ENCODE measurements at regions not wholly inside any gene's neighbourhood (a gene's known extent, or its start where the extent isn't known, plus 50 kb on each side); places are given as distances from the start of the nearest gene placed in this dataset.

- no peak for DNase-seq
These were observed 134.9 kb downstream of the JCAD start for GRCh38 chr10:29924436-29924835.

DNA sequence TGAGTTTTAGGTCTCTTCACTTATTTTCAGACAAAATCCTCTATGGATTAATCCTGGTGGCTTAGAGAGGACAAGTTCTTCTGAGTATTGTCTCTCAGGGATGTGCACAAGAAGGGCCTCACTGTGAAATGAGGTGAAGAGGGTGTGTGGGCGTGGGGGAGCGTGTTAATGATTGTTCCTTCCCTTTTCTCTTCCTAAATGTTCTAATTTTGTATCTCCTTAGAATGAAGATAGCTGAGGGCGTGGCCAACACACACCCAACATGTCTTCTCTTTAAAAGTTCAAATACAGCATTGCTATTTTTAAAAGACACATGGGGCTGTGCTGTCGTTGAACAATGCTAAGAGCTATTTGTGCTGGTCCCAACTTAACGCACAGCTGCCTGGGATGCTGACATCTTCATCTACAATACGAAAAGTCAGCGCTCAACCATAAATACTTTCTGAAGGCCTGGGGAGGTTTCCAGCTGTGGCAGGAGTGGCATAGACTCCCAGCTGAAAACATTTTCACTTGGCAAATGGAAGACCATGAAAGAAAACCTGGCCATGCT, 135.9 kb downstream of the JCAD start:
- no peak for DNase-seq

DNA sequence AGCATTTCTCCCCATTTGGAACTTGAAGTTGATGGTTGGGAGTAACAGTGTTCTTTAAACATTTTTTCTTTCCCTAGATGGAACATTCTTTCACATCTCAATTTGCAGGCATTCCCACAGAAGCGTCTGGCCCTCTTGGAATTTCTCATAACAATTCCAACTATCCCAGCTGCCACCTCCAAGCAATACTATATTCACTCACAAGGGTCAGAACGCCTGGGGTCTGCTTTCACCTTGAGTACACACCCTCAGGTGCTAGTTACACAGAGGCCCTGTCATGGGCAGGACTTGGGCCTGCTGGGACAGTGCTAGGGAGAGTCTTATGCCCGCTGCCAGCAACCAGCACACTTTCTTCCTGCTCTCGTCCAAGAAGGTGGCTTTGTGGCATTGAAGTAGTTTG, 136.5 kb downstream of the JCAD start:
- DNase-seq = no peak

DNA sequence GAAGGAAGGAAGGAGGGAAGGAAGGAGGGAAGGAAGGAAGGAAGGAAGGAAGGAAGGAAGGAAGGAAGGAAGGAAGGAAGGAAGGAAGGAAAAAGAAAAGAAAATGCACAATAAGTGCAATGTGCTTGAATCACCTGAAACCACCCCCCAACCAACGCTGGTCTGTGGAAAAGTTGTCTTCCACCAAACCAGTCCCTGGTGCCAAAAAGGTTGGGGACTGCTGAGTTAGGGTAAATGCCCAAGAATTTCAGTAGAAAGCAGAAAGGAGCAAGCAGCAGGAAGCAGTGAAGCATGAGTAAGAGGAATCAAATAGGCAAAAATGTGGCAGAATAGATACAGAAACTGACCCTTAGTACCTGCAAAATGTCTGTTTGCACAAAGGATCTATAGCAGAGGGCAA, 137.2 kb downstream of the JCAD start:
- no peak for DNase-seq

- no peak for DNase-seq
These were observed 138.3 kb downstream of the JCAD start for GRCh38 chr10:29921071-29921446.

GRCh38 chr10:29920408-29921070, 138.8 kb downstream of the JCAD start:
- DNase-seq = no peak

GRCh38 chr10:29918623-29919400, 140.6 kb downstream of the JCAD start:
- no peak for DNase-seq

DNA sequence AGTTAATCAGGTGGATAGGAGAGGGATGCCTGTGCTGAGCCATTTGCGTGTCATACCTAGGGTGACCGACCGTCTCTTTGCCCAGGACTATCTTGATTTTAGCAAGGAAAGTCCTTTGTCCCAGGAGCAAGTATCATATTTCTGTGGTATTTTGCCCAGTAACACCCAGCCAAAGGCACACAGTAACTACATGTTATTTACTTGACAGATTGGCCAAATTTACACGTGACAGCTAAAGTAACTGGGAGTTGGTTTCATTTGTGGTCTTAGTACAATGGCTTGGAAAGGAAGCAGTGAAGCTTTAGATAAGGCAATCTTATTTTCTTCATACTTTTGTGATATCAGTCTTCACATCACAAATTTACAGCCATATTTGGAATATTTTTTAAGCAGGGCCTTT, 142.1 kb downstream of the JCAD start:
- DNase-seq = no peak

DNA sequence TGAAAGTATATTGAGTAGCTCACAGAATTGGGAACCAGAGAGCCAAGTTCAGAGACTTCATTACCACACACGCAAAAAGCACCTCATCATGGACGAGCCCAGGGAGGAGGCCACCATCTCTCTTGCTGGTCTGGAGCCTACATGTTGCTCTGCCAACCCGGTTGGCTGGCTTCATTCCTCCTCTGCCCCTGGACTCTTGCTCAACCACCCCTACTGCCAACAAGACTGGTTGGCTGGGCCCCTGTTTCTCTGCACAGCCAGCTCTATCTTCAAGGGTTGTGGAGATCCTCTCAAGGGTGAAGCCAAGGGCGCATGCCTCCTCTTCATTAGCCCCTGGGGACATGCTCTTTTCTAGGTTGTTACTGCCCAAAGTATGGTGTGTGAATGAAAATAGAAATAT, 142.7 kb downstream of the JCAD start:
- DNase-seq = no peak

GRCh38 chr10:29914986-29915785, 144.2 kb downstream of the JCAD start:
- no peak for DNase-seq

DNA sequence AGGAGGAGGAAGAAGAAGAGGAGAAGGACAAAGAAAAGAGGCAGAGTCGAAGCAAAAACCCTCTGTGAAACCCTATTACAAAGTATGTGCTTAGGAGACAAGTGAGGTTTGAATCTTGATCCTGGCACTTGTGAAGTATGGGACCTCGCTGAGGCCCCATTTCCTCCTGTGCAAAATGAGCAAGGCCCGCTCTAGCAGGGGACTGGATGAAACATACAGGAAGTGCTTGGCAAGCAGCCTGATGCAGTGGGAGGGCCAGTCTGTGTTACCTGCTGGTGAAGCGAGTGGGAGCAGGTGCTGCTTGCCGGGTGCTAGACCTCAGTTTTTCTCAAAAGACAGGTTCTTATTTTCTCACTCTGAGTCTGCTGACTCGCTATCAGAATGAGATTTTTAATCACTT, 150.4 kb downstream of the JCAD start:
- no peak for DNase-seq

- no peak for DNase-seq
These were observed 158.5 kb downstream of the JCAD start for GRCh38 chr10:29900865-29901264.

GRCh38 chr10:29897999-29898716, 161.2 kb downstream of the JCAD start:
- no peak for DNase-seq

DNA sequence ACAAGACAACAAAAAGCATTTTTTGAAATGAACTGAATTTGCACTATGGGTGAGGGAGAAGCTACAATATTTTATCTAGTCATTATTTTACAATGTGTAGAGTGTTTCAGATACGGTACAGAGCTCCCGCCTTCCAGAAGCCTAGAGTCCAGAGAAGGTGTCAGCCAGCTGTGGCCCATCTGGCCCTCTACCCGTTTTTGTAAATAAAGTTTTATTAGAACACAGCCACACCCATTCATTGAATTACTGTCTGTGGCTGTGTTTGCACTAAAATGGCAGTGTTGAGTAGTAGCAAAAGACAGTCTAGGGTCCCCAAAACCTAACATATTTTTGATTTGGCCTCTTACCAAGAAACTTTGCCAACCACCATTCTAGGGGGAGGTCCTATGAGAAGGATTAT, 162.0 kb downstream of the JCAD start:
- no peak for DNase-seq

DNA sequence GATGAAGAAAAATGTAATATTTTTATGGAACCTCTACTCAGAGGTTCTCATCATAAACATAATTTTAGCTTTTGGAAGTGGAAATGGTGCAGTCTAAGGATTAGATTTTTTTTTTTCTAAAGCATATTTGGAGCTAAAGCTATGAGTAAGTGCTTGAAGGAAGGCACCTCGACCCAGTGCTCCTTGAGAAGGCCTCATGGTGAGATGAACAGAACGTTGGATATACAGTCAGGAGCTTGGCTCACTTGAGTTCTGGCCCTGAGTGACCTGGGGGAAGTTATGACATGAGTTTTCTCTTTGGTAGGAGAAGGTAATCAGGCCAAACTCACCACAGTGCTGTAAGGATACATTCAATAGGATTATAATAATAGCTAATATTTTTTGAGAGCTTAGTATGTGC, 163.3 kb downstream of the JCAD start:
- no peak for DNase-seq

DNA sequence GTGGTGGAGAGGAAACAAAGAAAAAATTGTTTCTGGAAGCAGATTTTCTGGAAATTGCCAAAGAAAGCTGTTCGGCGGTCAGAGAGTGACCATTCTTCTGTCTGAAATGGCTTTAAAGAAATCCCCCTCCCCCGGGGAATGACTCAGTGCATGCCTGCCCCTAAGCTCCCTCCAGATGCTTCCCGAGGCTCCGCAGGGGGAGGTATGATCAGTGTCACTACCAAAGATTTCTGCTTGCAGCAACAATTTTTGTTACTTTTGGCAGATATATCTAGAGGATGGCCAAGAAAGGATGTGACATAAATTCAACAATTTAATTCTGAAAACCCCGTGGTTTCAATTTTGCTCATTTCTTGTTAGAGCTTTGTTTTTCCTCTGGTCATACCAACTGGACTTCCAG, 163.9 kb downstream of the JCAD start:
- no peak for DNase-seq

DNA sequence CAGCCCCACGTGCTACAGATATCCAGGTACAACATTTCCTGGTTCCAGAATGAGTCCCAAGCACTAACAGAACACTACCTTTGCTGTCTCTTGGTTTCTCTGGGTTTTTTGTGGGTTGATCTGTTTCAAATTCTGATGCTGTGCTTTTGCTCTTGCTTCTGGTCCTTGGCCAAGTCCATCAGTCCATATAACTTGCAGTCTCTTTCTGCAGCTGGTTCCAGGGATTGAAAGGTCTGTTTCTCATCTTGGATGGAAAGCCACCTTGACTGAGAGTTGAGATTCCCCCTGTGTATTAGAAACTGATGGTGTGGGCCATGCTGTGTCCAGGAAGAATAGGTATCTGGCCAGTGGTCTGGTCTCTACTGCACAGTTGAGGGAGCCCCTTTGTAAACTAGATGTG, 171.1 kb downstream of the JCAD start:
- DNase-seq = no peak

GRCh38 chr10:29886299-29886698, 173.1 kb downstream of the JCAD start:
- no peak for DNase-seq

DNA sequence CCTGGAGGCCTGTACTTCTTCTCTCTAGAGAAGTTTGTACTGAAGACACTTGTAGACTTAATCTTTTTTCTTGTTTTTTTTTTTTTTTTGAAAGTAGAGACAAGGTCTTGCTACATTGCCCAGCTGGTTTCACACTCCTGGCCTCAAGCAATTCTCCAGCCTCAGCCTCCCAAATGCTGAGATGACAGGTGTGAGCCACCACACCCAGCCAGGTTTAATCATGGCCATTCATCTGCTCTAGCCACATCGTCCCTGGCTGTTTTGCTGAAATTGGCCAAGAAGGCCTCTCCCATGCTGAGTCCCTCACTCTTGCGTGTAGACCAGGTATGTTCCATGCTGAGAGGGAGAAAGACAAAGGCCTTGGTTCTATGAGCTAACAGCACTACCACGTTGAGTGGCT, 176.2 kb downstream of the JCAD start:
- no peak for DNase-seq

- DNase-seq = no peak
These were observed 176.6 kb downstream of the JCAD start for GRCh38 chr10:29882766-29883165.

GRCh38 chr10:29881811-29882210, 177.6 kb downstream of the JCAD start:
- no peak for DNase-seq

DNA sequence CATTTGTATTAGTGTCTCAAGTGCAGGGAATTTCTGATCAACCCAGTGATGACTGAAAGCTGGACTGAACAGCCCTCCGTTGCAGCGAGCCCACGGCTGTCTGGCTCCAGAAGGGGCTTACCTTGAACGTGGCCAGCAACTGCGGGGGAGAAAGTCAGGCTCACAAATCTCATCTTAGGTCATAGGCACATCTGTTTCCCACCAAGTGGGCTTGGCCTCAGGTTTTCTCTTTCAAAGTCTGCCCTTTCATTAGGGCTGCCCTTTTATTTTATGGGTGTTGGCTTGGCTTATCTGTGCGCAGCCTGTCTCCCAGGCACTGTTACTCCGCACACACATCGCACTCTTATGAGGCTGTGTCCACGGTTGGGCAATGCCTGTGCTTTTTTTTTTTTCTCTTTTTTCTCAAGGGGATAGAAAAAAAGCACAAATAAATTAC, 178.0 kb downstream of the JCAD start:
- no peak for DNase-seq

GRCh38 chr10:29880856-29881255, 178.5 kb downstream of the JCAD start:
- DNase-seq = no peak

Data from NCI-H226 (cell line).